ENCODE measurements at regions not wholly inside any gene's neighbourhood (a gene's known extent, or its start where the extent isn't known, plus 50 kb on each side); places are given as distances from the start of the nearest gene placed in this dataset.

GRCh38 chr12:73726881-73727280 is 810.8 kb upstream of the ATXN7L3B start:
- no peak for TF ChIP-seq CTCF (IDR thresholded peaks at IDR 0.05)
- TF ChIP-seq POLR2A (IDR thresholded peaks at IDR 0.05): no peak
- TF ChIP-seq POLR2AphosphoS5 (IDR thresholded peaks at IDR 0.05): no peak
